HG02759 (cell line): ENCODE measurements at regions not wholly inside any gene's neighbourhood (a gene's known extent, or its start where the extent isn't known, plus 50 kb on each side); places are given as distances from the start of the nearest gene placed in this dataset.

ENCODE experiments used
- ATAC-seq: cut with Tn5 transposase; IDR thresholded peaks from one replicate; pipeline ENCODE4 v1.9.1; 2021; ENCODE audit warnings: mild to moderate bottlenecking, moderate library complexity; ENCODE audit not compliant: unreplicated experiment

GRCh38 chrX:149161435-149162088, 343.5 kb downstream of the IDS start:
- ATAC-seq: no peak

- ATAC-seq: no peak
These were observed 347.1 kb downstream of the IDS start for GRCh38 chrX:149157976-149158375.

- no peak for ATAC-seq
These were observed 352.2 kb downstream of the IDS start for GRCh38 chrX:149152941-149153340.

GRCh38 chrX:149151805-149152757, 353.0 kb downstream of the IDS start:
- ATAC-seq: no peak

GRCh38 chrX:149145845-149146285, 359.2 kb downstream of the IDS start:
- ATAC-seq: peak; percentile 67

GRCh38 chrX:149131774-149132173, 373.3 kb downstream of the IDS start:
- ATAC-seq: no peak

GRCh38 chrX:149129767-149130166, 375.3 kb downstream of the IDS start:
- no peak for ATAC-seq

- no peak for ATAC-seq
These were observed 380.5 kb downstream of the IDS start for GRCh38 chrX:149124526-149125108.

- no peak for ATAC-seq
These were observed 383.7 kb downstream of the IDS start for GRCh38 chrX:149121206-149121920.

- no peak for ATAC-seq
These were observed 384.6 kb downstream of the IDS start for GRCh38 chrX:149120459-149120858.

- no peak for ATAC-seq
These were observed 390.2 kb downstream of the IDS start for GRCh38 chrX:149114874-149115273.

- no peak for ATAC-seq
These were observed 391.1 kb downstream of the IDS start for GRCh38 chrX:149114001-149114400.

GRCh38 chrX:149097786-149098185, 407.3 kb downstream of the IDS start:
- no peak for ATAC-seq

- no peak for ATAC-seq
These were observed 412.9 kb downstream of the IDS start for GRCh38 chrX:149092179-149092578.

- ATAC-seq: no peak
These were observed 425.2 kb downstream of the IDS start for GRCh38 chrX:149079805-149080406.

GRCh38 chrX:149074398-149074797, 430.7 kb downstream of the IDS start:
- peak; percentile 49 for ATAC-seq

- no peak for ATAC-seq
These were observed 431.6 kb downstream of the IDS start for GRCh38 chrX:149073479-149073878.

GRCh38 chrX:149069899-149070298, 435.2 kb downstream of the IDS start:
- no peak for ATAC-seq

GRCh38 chrX:149060921-149061320, 444.2 kb downstream of the IDS start:
- no peak for ATAC-seq
